ELR (cell line): ENCODE measurements at regions not wholly inside any gene's neighbourhood (a gene's known extent, or its start where the extent isn't known, plus 50 kb on each side); places are given as distances from the start of the nearest gene placed in this dataset.
A peak's percentile ranks its signal among the peaks of the same experiment; 100 is the strongest.
"Not testable (repeated sequence)": the region's sequence is repeated elsewhere in the genome, so short reads cannot be mapped to it uniquely, and the experiment has no call there.

ENCODE experiments used
- DNase-seq: peaks from one replicate; pipeline ENCODE4 v3.0.0-alpha.2; 2015; ENCODE audit warnings: low read depth

DNA sequence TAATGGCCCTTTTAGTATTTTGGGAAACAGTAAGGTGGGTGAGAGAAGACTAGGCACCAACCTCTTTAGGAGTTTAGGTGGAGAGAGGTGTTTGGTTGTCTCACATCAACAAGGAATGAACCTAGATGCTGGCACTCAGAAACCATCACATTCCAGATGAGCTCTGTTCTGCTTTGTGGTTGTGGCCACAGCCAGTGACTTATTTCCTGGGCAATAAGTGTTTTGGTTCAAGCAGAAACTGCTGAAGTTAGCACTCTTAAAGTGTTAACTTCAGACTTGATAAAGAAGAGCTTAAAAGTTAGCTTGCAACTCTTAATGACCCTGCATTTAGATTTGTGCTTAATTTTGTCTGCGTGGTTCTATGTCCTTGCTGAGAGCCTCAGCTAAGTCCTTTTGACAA is 929.2 kb downstream of the SLC4A3 start:
- DNase-seq: peak; percentile 84

DNA sequence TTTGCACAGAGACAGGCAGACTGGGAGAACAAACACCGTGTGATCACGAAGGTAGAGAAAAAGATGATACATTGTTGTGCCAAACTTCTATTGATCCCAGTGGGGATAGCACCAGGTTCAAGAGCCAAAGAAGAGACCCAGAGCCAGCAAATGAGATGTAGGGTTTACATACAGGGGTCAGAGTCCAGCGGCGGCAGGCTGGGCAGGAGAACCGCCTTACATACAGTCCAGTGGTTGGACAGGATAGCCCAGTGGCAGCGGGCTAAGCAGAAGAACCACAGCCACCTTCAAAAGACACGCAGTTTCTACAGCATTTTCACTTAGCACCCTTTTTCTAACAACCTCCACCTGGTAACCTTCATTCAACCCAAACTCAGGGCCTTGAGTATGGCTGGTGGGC is 932.8 kb downstream of the SLC4A3 start:
- no peak for DNase-seq

DNA sequence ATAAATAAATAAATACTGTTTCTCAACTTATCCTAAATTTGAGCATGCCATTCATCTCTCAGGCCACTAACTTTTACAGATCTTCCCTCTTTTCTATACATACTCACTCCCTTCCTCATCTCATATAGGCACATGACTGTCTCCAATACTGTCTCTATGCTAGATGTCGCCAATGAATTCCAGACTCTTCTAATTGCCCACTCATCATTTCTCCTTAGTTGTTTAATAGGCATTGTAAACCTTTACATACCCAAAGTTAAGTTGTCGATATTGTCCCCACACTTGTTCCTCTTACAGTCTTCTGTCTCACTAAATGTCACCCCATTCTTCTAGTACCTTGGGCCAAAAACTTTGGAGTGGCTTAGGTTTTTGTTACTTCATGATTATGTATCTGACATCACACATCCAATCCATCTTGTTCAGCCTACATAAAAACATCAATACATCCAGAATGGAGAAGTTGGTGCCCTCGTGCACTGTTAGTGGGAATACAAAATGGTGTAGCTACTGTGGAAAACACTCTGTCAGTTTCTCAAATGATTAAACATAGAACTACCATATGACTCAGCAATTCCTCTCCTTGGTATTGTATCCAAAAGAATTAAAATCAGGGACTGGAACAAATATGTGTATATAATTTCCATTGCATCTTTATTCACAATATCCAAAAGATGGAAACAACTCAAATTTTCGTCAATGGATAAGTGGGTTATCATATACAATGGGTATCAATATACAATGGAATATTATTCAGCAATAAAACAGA is 935.1 kb downstream of the SLC4A3 start:
- DNase-seq: no peak

DNA sequence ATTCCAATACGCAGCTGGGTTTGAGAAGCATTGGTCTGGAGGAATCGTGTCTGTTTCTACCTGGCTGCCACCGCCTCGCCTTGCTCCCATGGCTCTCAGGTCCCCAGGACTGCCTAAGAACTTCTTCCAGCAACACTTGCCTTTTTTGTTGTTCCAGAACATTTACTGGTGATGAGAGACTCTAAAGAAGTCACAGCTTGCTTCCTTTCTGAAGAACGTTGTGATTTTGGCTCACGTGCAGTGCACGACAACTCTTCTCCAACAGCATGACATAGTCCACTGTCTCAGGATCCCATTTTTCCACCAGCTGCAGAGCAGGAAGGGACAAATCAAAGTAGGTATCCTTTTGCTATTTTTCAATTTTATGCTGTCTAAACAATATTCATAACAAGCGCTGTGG is 940.9 kb downstream of the SLC4A3 start:
- no peak for DNase-seq

- no peak for DNase-seq
These were observed 941.9 kb downstream of the SLC4A3 start for GRCh38 chr2:220569112-220569897.

DNA sequence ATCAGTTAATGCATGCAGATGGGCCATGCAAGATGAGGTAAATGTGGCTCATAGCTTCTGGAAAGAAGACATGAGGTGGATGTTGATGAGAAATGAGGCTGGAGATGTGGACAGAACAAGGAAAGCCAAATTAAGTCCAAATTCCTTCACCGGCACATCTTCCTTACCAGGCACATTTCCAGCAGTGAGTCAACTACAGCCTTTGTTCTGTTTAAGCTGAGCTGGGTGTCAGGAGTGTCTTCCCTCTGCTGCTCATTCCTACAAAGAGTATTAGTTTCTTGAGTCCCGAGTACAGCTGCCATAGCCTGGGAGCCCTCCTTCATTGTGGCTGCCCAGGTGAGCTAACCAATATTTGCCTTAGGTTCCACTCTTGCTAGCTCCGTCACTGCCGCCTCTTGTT is 945.0 kb downstream of the SLC4A3 start:
- peak; percentile 9 for DNase-seq

- no peak for DNase-seq
These were observed 946.6 kb downstream of the SLC4A3 start for GRCh38 chr2:220574038-220574437.

GRCh38 chr2:220575963-220576362 is 948.5 kb downstream of the SLC4A3 start:
- DNase-seq: no peak

- DNase-seq: no peak
These were observed 952.0 kb downstream of the SLC4A3 start for GRCh38 chr2:220579452-220579851.

GRCh38 chr2:220580113-220580512 is 952.7 kb downstream of the SLC4A3 start:
- no peak for DNase-seq

DNA sequence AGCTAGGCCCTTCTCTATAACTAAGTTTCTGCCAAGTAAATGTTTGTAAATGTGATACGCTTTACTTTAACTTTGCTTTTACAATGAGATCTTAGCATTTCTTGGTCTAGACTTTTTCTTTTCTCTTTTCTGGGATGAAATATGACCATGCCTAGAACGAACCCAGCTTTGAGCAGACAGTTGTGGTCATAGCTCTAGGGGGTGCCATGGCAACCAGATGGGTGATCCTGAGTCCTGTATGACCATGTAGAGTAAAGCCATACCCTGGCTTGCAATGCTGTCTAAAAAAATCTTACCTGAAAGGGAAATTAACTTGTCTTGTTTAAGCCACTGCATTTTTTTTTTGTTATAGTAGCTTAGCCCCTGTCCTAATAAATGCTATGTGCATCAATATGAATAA is 956.3 kb downstream of the SLC4A3 start:
- DNase-seq: no peak

DNA sequence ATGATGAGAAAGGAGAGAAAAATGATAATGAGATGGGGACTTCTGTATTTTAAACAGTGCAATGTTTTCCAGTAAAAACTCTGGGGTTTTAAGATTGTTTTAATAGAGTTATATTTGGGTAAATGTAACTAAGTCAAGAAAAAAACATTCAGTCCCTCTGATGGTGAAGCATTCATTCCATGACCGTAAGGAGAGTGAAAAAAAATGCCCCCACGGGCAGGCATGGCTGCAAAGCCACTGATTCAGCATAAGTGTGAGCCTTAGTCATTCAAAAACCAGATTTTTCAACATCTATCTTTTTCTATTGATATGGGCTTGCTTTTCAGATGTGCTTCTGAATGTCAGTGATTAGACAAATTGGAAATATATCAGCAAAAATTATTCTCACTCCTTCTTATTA is 957.8 kb downstream of the SLC4A3 start:
- DNase-seq: peak; percentile 15

DNA sequence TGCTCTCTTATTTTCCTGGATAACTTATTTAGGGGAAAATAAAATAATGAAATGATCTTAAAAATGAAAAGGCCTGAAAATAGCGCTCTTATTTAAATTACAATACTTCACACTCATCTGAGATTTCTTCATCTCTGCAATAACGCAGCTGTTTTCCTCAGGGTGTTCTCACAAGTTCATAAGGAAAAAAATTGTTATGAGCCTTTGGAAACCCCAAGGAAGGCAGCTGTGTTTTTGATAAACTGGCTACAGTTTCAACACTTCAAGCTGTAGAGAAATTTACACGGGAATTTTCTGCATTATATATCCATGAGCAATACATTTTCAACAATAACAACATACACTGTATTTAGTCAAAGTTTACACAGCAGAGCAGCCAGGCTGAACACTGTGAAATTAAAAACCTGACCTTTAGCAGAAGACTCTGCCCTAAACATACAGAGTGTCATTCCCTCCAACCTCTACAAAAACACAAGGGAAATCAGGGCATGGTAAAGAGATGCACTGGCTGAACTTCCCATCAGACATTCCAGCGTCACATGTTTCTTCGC is 959.6 kb downstream of the SLC4A3 start:
- DNase-seq: no peak

DNA sequence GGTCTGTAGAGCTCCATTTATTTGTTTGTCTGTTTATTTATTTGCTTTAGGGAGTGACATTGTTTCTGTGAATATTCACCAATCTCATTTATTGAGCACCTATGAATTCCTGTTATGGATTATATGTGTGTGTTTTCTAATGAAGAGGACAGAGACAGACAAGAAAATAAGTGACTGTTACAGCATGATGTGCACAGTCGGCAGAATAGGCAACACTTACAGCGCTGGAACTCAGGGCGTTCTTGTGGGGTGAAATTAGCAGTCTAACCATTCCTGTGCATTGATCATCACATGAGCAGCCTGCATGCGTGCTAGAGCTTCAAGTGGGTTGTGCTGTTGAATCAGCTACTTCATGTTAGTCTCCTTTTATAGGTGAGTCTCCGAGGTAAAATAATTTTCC is 960.7 kb downstream of the SLC4A3 start:
- DNase-seq: no peak

DNA sequence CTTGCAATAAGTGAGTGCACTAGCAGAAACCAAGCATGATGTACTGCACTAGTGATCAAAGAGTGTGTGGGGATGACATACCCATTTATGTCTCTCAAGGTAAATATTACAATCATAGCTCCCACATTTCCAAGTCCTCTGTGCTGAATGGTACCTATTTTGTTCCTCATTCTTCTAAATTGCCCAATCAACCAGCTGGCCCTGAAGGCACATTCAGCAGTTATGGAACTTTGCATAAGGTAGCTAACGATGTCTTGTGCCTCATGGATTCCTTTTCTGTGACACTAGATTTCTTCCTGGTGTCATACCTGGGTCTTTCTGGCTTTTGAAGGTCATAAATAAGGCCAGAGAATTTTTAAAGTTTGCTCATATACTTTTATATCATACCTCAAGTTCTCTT is 963.0 kb downstream of the SLC4A3 start:
- no peak for DNase-seq

GRCh38 chr2:220593526-220593925 is 966.1 kb downstream of the SLC4A3 start:
- no peak for DNase-seq

- DNase-seq: no peak
These were observed 970.4 kb downstream of the EPHA4 start for GRCh38 chr2:220601674-220602073.

DNA sequence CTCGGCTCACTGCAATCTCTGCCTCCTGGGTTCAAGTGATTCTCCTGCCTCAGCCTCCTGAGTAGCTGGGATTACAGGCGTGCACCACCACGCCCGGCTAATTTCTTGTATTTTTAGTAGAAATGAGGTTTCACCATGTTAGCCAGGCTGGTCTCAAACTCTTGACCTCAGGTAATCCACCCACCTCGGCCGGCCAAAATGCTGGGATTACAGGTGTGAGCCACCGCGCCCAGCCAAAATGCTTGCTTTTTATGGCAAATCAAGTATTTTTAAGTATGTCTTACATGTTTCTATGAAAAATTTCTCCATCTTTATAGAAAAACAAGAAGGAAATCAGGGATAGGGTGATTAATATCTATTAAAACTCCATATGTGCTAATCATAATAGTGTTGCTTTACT is 959.1 kb downstream of the EPHA4 start:
- not testable (repeated sequence) for DNase-seq

DNA sequence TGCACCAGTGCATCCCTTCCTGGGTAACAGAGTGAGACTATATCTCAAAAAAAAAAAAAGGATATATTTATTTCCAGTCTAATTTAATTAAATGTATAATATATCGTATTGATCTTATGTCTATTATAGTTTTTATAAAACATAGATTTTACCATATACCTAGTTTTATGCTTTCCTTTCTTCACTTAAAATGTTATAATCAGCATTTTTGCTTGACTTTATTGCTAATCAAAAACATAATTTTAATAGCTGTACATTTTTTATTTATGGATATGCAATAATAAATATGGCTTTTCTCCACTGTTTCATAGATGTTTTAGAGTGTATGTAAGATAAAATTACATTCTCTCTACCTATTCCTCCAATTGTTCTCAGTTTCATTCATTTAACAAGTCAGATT is 958.0 kb downstream of the EPHA4 start:
- DNase-seq: no peak

DNA sequence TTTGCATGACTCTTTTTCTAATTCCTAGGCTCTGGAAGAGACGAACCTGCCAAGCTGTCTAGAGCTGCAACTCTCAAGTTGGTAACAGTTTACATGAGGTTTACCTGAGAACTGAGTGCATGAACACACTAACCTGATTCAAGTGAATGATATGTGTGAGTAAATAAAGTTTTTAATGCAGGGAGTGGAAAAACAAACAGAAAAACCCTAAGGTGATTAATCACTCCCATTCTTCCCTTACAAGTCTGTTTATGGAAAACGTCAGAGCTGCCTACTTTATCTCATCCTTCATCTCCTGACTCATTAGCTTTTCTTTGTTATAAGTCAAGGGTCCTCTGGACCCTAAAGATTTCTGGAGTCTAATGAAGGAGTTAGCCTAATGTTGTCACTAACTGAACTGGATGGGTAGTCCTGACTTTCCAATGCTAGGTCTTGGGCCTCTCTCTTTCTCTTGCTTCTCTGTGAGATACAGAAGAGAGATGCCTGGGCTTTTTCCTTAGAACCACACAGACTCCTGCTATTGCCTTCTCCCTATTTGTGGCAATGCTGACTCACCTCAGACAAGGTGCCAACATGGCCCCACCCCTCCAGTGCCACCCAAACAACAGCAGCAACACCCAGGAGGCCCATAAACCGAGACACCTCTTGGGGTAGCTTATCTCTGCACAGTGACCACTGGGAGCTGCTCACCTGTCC is 952.4 kb downstream of the EPHA4 start:
- DNase-seq: peak; percentile 65

DNA sequence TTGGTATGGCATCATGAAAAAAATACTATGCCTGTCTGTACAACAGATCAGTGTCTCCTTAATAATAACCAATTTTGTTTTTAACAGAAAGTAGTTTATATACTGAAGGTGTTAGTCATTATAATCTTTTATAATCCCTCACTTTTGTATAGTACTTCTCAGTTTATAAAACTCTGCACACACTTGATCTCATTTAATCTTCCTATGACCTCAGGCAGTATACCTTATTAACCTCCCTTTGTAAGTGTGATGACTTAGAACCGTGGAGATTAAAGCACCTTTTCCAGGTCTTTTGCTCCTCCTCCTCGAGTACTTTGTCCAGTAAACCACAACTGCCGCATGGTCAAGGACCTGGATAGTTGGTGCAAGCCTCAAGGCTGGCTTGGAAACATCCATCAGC is 945.5 kb downstream of the EPHA4 start:
- DNase-seq: no peak

DNA sequence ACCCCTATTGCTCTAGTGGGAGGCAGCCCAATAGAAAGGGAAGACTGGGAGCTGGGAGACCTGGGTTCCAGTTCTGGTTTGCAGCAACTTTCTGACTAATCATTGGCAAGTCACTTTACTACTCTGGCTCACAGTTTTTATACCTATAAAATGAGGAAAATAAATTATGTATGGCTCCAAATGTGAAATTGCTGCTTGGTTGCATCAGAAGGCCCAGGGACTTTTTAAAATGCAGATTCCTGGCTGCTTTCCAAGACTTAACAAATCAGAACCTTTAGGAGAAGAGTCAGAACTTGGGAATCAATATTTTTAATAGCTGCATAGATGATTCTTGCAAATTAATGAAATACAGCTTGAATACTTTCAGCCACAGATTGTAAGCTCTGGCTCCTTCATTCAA is 943.9 kb downstream of the EPHA4 start:
- DNase-seq: no peak

DNA sequence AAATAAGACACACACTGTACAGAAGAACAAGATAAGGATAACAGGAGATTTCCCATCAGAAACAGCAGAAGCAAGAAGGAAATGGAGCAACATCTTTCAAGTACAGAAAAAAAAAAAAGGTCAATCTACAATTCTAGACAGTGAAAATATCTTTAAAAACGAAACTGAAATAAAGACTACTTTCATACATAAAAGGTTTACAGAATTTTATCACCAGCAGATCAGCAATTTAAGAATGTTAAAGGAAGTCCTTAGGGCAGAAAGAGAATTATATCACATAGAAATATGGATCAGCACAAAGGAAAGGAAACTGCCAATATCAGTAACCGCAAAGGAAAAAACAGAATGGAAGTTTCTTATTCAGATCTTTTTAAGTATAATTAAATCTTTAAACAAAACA is 931.0 kb downstream of the EPHA4 start:
- no peak for DNase-seq
